HG02623 (cell line): ENCODE measurements at regions not wholly inside any gene's neighbourhood (a gene's known extent, or its start where the extent isn't known, plus 50 kb on each side); places are given as distances from the start of the nearest gene placed in this dataset.
A peak's percentile ranks its signal among the peaks of the same experiment; 100 is the strongest.

Experiments
- ATAC-seq: cut with Tn5 transposase; IDR thresholded peaks from one replicate; pipeline ENCODE4 v1.9.1; 2021; ENCODE audit warnings: moderate library complexity; ENCODE audit not compliant: unreplicated experiment

- no peak for ATAC-seq
Observed at GRCh38 chr4:145347684-145348083, 134.0 kb upstream of the SMAD1 start.

GRCh38 chr4:145346081-145346480 lies 135.6 kb upstream of the SMAD1 start:
- no peak for ATAC-seq

GRCh38 chr4:145345401-145345800 lies 136.3 kb upstream of the SMAD1 start:
- no peak for ATAC-seq

- ATAC-seq, result no peak
Observed at GRCh38 chr4:145341381-145341780, 140.3 kb upstream of the SMAD1 start.

GRCh38 chr4:145340071-145340675 lies 141.5 kb upstream of the SMAD1 start:
- ATAC-seq, result no peak

- ATAC-seq, result no peak
Observed at GRCh38 chr4:145339075-145339725, 142.5 kb upstream of the SMAD1 start.

- ATAC-seq, result no peak
Observed at GRCh38 chr4:145338568-145338967, 143.1 kb upstream of the SMAD1 start.

- ATAC-seq, result no peak
Observed at GRCh38 chr4:145337391-145337790, 144.3 kb upstream of the SMAD1 start.

GRCh38 chr4:145333786-145334185 lies 147.9 kb upstream of the SMAD1 start:
- no peak for ATAC-seq

GRCh38 chr4:145326491-145326890 lies 146.1 kb upstream of the OTUD4 start:
- no peak for ATAC-seq

- ATAC-seq, result no peak
Observed at GRCh38 chr4:145324161-145324560, 143.8 kb upstream of the OTUD4 start.

- ATAC-seq, result no peak
Observed at GRCh38 chr4:145320294-145320693, 139.9 kb upstream of the OTUD4 start.

GRCh38 chr4:145319751-145320150 lies 139.4 kb upstream of the OTUD4 start:
- ATAC-seq, result no peak

- ATAC-seq, result no peak
Observed at GRCh38 chr4:145316897-145317574, 136.6 kb upstream of the OTUD4 start.

- ATAC-seq, result no peak
Observed at GRCh38 chr4:145315811-145316225, 135.4 kb upstream of the OTUD4 start.

GRCh38 chr4:145308598-145308997 lies 128.2 kb upstream of the OTUD4 start:
- no peak for ATAC-seq

GRCh38 chr4:145307763-145308430 lies 127.5 kb upstream of the OTUD4 start:
- ATAC-seq, result no peak

GRCh38 chr4:145307120-145307519 lies 126.7 kb upstream of the OTUD4 start:
- ATAC-seq, result no peak

GRCh38 chr4:145302725-145303124 lies 122.3 kb upstream of the OTUD4 start:
- no peak for ATAC-seq

GRCh38 chr4:145301386-145302080 lies 121.1 kb upstream of the OTUD4 start:
- no peak for ATAC-seq

- peak; percentile 93 for ATAC-seq
Observed at GRCh38 chr4:145299380-145300076, 119.1 kb upstream of the OTUD4 start.
